ENCODE measurements at regions not wholly inside any gene's neighbourhood (a gene's known extent, or its start where the extent isn't known, plus 50 kb on each side); places are given as distances from the start of the nearest gene placed in this dataset.

DNA sequence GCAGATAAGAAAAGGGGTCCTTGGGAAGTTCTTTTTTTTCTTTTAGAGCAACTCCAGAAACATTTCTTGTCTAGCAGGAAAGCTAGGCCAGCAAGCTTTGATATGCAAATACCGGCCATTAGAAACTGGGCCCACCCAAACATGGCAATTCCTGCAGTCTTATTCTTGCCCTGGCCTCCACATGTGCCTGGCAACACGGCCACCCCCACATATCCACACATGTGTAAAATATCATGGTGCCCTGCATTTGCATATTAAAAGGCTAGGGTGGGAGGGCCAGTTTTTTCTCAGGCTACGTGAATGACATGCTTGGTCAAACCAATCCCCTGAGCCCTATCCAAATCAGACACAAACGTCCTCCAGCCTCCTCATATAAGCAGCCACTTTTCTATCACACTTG is 171.7 kb upstream of the ZCCHC13 start:
- in situ Hi-C loops (cut with HindIII; ENCODE audit: extremely low pct_ligation_motif_present, low pct_unique_long_range_greater_than_20kb) (loop anchor here (5.0 to 25.0 kb wide), 2 partner anchors 120 to 275 kb away; no protein-coding TSS in a partner anchor), intact Hi-C loops (cut with micrococcal nuclease; ENCODE audit: unreplicated experiment) (loop anchor here (5.0 kb wide), 1 partner anchor 210 kb away; no protein-coding TSS in a partner anchor)
- Histone ChIP-seq H3K4me3 (replicated peaks in 1 of 3; ENCODE audit: insufficient read depth in 1 of 3, low read depth in 2 of 3, low read length in 3 of 3) (no peak overlapping the region), H3K27me3 (ENCODE audit: control insufficient read depth in 1 of 2, insufficient read depth in 2 of 2, low read length in 2 of 2) (no peaks in the 10 kb centered on the region), H4K20me1 (ENCODE audit: insufficient read depth, low read length) (no peaks in the 10 kb centered on the region), H2AFZ (ENCODE audit: low read length) (no peak overlapping the region), H3K4me2 (ENCODE audit: low read depth, low read length) (no peak overlapping the region), H3K9me3 (ENCODE audit: low read length) (no peaks in the 10 kb centered on the region), H3K27ac (ENCODE audit: extremely low read length, insufficient read depth, low read length) (no peak overlapping the region), H3K9ac (ENCODE audit: insufficient read depth, low read depth, low read length) (no peak overlapping the region), H3K4me1 (ENCODE audit: insufficient read depth, low read length) (no peaks in the 10 kb centered on the region), H3K36me3 (replicated peaks in 1 of 2; ENCODE audit: control insufficient read depth in 1 of 2, insufficient read depth in 2 of 2, low read length in 2 of 2) (no peaks in the 10 kb centered on the region; a peak in 1 of 5 replicates), H3K79me2 (ENCODE audit: insufficient read depth, low read length) (no peaks in the 10 kb centered on the region)
- TF ChIP-seq MEIS1 (CRISPR knock-in tag; IDR thresholded peaks at IDR 0.05; ENCODE audit: borderline replicate concordance) (no peak), HOXA3 (CRISPR knock-in tag; IDR thresholded peaks at IDR 0.05) (no peak), CAMTA2 (CRISPR knock-in tag; IDR thresholded peaks at IDR 0.05; ENCODE audit: borderline replicate concordance) (no peak), ZNF446 (CRISPR knock-in tag; IDR thresholded peaks at IDR 0.05) (no peak)
- TF ChIP-seq, protein P1, sequence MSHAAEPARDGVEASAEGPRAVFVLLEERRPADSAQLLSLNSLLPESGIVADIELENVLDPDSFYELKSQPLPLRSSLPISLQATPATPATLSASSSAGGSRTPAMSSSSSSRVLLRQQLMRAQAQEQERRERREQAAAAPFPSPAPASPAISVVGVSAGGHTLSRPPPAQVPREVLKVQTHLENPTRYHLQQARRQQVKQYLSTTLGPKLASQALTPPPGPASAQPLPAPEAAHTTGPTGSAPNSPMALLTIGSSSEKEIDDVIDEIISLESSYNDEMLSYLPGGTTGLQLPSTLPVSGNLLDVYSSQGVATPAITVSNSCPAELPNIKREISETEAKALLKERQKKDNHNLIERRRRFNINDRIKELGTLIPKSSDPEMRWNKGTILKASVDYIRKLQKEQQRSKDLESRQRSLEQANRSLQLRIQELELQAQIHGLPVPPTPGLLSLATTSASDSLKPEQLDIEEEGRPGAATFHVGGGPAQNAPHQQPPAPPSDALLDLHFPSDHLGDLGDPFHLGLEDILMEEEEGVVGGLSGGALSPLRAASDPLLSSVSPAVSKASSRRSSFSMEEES (CRISPR knock-in tag; IDR thresholded peaks at IDR 0.05): no peak
- TF ChIP-seq, protein P2, sequence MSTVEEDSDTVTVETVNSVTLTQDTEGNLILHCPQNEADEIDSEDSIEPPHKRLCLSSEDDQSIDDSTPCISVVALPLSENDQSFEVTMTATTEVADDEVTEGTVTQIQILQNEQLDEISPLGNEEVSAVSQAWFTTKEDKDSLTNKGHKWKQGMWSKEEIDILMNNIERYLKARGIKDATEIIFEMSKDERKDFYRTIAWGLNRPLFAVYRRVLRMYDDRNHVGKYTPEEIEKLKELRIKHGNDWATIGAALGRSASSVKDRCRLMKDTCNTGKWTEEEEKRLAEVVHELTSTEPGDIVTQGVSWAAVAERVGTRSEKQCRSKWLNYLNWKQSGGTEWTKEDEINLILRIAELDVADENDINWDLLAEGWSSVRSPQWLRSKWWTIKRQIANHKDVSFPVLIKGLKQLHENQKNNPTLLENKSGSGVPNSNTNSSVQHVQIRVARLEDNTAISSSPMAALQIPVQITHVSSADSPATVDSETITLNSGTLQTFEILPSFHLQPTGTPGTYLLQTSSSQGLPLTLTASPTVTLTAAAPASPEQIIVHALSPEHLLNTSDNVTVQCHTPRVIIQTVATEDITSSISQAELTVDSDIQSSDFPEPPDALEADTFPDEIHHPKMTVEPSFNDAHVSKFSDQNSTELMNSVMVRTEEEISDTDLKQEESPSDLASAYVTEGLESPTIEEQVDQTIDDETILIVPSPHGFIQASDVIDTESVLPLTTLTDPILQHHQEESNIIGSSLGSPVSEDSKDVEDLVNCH (CRISPR knock-in tag; IDR thresholded peaks at IDR 0.05): no peak
- WGBS (ENCODE audit: low lambda C conversion rate): 96% methylated on average over 3 of the region's 4 CpGs
- ATAC-seq: no peak
- no peak for DNase-seq (ENCODE audit: low spot score)
- ChIA-PET CTCF (ENCODE audit: low intra/inter-chr PET ratio, low total read pairs) (interaction anchor here (2.1 kb wide), 1 partner anchor 277 kb away, joined by 8 read pairs; no protein-coding TSS in a partner anchor), POLR2A (no interaction called here)
- BruUV-seq (replicated peaks): no TSS peak
- no peak for FAIRE-seq
